PC-9 (cell line): ENCODE measurements at regions not wholly inside any gene's neighbourhood (a gene's known extent, or its start where the extent isn't known, plus 50 kb on each side); places are given as distances from the start of the nearest gene placed in this dataset.

ENCODE experiments used
- BruUV-seq: library from RNA; stranded (reverse); fragments of 400-500 nt; replicated peaks from 2 replicates; lab custom pipeline; 2021; lab: Mats Ljungman, UMichigan
- CTCF ChIA-PET: fragments of 300-600 bp; sonication (Branson Sonifier 250); formaldehyde crosslinking; loops from one replicate; lab custom pipeline; 2022; ENCODE audit warnings: antibody characterized with exemption; lab: Charles Lee
- POLR2A ChIA-PET: fragments of 300-600 bp; sonication (Branson Sonifier 250); formaldehyde crosslinking; loops from one replicate; lab custom pipeline; 2022; ENCODE audit warnings: antibody characterized with exemption; ENCODE audit not compliant: unreplicated experiment; lab: Charles Lee
- DNase-seq, 2 experiments: peaks; one replicate each; pipeline versions ENCODE4 v3.0.0 to v3.0.0-alpha.2; 2015 to 2022; ENCODE audit warnings: mixed read lengths in 1 of 2
- H2AFZ ChIP-seq: fragments of 200-600 bp; sonication (generic); 2 replicates; pipeline ENCODE4 v1.8.1; 2017; ENCODE audit warnings: antibody characterized with exemption
- H3F3A ChIP-seq: fragments of 200-600 bp; sonication (generic); 2 replicates; pipeline ENCODE4 v1.8.1; 2017; ENCODE audit warnings: antibody characterized with exemption, mild to moderate bottlenecking, low read depth; ENCODE audit not compliant: insufficient read depth
- H3K27ac ChIP-seq: fragments of 200-600 bp; sonication (generic); 2 replicates; pipeline ENCODE4 v1.6.1; 2016; ENCODE audit warnings: mixed run types
- H3K27me3 ChIP-seq: fragments of 200-600 bp; sonication (generic); 2 replicates; pipeline ENCODE4 v1.6.1; 2016; ENCODE audit warnings: low read depth, mixed run types; ENCODE audit not compliant: insufficient read depth
- H3K36me3 ChIP-seq: fragments of 200-600 bp; sonication (generic); 2 replicates; pipeline ENCODE4 v1.6.1; 2016; ENCODE audit warnings: low read depth, mixed run types
- H3K4me1 ChIP-seq: fragments of 200-600 bp; sonication (generic); replicated peaks from 2 replicates; pipeline ENCODE4 v1.6.1; 2016; ENCODE audit warnings: mixed run types; ENCODE audit not compliant: insufficient read depth
- H3K4me2 ChIP-seq: fragments of 200-600 bp; sonication (generic); 2 replicates; pipeline ENCODE4 v1.6.1; 2017; ENCODE audit warnings: mixed run types
- H3K4me3 ChIP-seq: fragments of 200-600 bp; sonication (generic); 2 replicates; pipeline ENCODE4 v1.6.1; 2016; ENCODE audit warnings: mixed run types
- H3K79me2 ChIP-seq: fragments of 200-600 bp; sonication (generic); 2 replicates; pipeline ENCODE4 v1.6.1; 2017; ENCODE audit warnings: low read depth, mixed run types
- H3K9me2 ChIP-seq: fragments of 200-600 bp; sonication (generic); 2 replicates; pipeline ENCODE4 v1.8.1; 2017; ENCODE audit warnings: mild to moderate bottlenecking; ENCODE audit not compliant: insufficient read depth
- H3K9me3 ChIP-seq: fragments of 200-600 bp; sonication (generic); 2 replicates; pipeline ENCODE4 v1.8.1; 2016; ENCODE audit warnings: low read depth; ENCODE audit not compliant: insufficient read depth
- H4K20me1 ChIP-seq: fragments of 200-600 bp; sonication (generic); 2 replicates; pipeline ENCODE4 v1.8.1; 2017; ENCODE audit not compliant: insufficient read depth
- EZH2 ChIP-seq: fragments of 200-600 bp; sonication (generic); IDR thresholded peaks from 2 replicates; pipeline ENCODE4 v1.8.0; 2017; ENCODE audit warnings: antibody characterized with exemption, low read depth
- intact Hi-C: fragments of 100-400 bp; cut with micrococcal nuclease; formaldehyde crosslinking; loops from one replicate; pipeline ENCODE4 v1.10.0; 2022; ENCODE audit not compliant: unreplicated experiment
- TF ChIP-seq, protein P1 (sequence below): fragments of 200-600 bp; sonication (generic); conservative IDR thresholded peaks from 2 replicates; pipeline ENCODE4 v1.6.1; 2017; ENCODE audit warnings: mixed run types, antibody characterized with exemption, mild to moderate bottlenecking, moderate library complexity

- H2AFZ ChIP-seq = no peak overlapping the region
- H3K4me2 ChIP-seq = no peak overlapping the region
- ChIA-PET CTCF (interaction anchor here (0.6 kb wide), 1 partner anchor 395 kb away, joined by 3 read pairs; no protein-coding TSS in a partner anchor), POLR2A (interaction anchor here (0.7 kb wide), 1 partner anchor 213 kb away, joined by 3 read pairs; no protein-coding TSS in a partner anchor)
- no peaks in the 10 kb centered on the region for H4K20me1 ChIP-seq
- no TSS peak for BruUV-seq
- no peaks in the 10 kb centered on the region for H3K4me1 ChIP-seq
- H3K36me3 ChIP-seq = no peaks in the 10 kb centered on the region
- H3K9me3 ChIP-seq = no peaks in the 10 kb centered on the region
- TF ChIP-seq EZH2 = no peak
- TF ChIP-seq, protein P1, sequence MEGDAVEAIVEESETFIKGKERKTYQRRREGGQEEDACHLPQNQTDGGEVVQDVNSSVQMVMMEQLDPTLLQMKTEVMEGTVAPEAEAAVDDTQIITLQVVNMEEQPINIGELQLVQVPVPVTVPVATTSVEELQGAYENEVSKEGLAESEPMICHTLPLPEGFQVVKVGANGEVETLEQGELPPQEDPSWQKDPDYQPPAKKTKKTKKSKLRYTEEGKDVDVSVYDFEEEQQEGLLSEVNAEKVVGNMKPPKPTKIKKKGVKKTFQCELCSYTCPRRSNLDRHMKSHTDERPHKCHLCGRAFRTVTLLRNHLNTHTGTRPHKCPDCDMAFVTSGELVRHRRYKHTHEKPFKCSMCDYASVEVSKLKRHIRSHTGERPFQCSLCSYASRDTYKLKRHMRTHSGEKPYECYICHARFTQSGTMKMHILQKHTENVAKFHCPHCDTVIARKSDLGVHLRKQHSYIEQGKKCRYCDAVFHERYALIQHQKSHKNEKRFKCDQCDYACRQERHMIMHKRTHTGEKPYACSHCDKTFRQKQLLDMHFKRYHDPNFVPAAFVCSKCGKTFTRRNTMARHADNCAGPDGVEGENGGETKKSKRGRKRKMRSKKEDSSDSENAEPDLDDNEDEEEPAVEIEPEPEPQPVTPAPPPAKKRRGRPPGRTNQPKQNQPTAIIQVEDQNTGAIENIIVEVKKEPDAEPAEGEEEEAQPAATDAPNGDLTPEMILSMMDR = no peak
- H3K4me3 ChIP-seq = no peak overlapping the region
- no peaks in the 10 kb centered on the region for H3K9me2 ChIP-seq
- H3K27ac ChIP-seq = no peak overlapping the region
- H3F3A ChIP-seq = no peaks in the 10 kb centered on the region
- H3K27me3 ChIP-seq = peaks cover 87% of the 10 kb centered on the region
- intact Hi-C loops = no loop called here
- H3K79me2 ChIP-seq = no peaks in the 10 kb centered on the region
- no peak for DNase-seq
Measured at GRCh38 chr2:8505311-8505920, 176.4 kb upstream of the ID2 start.

GRCh38 chr2:8506746-8507145 lies 175.1 kb upstream of the ID2 start:
- H3K9me2 ChIP-seq = no peaks in the 10 kb centered on the region
- H3K36me3 ChIP-seq = no peaks in the 10 kb centered on the region
- ChIA-PET POLR2A (no interaction called here), CTCF (no interaction called here)
- H3F3A ChIP-seq = no peaks in the 10 kb centered on the region
- H3K4me2 ChIP-seq = no peak overlapping the region
- intact Hi-C loops = no loop called here
- H3K27me3 ChIP-seq = peaks cover 80% of the 10 kb centered on the region
- no peak overlapping the region for H3K4me3 ChIP-seq
- no peak overlapping the region for H2AFZ ChIP-seq
- TF ChIP-seq, protein P1 = no peak
- TF ChIP-seq EZH2 = no peak
- no peak for DNase-seq
- no TSS peak for BruUV-seq
- no peak overlapping the region for H3K27ac ChIP-seq
- no peaks in the 10 kb centered on the region for H3K4me1 ChIP-seq
- no peaks in the 10 kb centered on the region for H4K20me1 ChIP-seq
- no peaks in the 10 kb centered on the region for H3K9me3 ChIP-seq
- H3K79me2 ChIP-seq = no peaks in the 10 kb centered on the region

DNA sequence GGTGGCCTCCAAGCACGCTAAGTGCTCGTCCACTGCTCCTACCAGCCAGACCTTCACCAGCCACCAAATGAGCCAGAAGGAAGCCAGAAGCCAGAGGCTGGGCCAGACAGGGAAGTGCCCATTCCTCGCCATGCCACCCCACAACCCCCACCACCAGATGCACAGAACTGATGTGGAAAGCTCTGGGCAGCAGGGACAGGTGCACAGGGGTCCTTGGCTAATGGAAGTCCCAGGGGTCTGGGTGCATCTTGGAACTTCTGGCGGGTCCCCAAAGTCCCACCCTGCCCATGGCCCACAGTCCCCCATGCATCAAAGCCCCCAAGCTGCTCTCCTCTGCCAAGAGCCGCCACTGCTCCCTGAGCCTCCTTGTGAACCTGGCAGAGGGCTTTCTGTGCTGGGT lies 173.1 kb upstream of the ID2 start:
- Histone ChIP-seq H3K4me2 (no peak overlapping the region), H3K79me2 (no peaks in the 10 kb centered on the region), H3K27ac (no peak overlapping the region), H3K9me3 (no peaks in the 10 kb centered on the region), H3K27me3 (peaks cover 79% of the 10 kb centered on the region), H4K20me1 (no peaks in the 10 kb centered on the region), H3K4me1 (no peaks in the 10 kb centered on the region), H2AFZ (no peak overlapping the region), H3K9me2 (no peaks in the 10 kb centered on the region), H3K4me3 (no peak overlapping the region), H3F3A (no peaks in the 10 kb centered on the region), H3K36me3 (no peaks in the 10 kb centered on the region)
- CTCF ChIA-PET = no interaction called here
- TF ChIP-seq EZH2 = no peak
- TF ChIP-seq, protein P1 = no peak
- POLR2A ChIA-PET = no interaction called here
- intact Hi-C loops = no loop called here
- BruUV-seq = no TSS peak
- no peak for DNase-seq
